ENCODE measurements at regions not wholly inside any gene's neighbourhood (a gene's known extent, or its start where the extent isn't known, plus 50 kb on each side); places are given as distances from the start of the nearest gene placed in this dataset.

GRCh38 chr10:24034571-24034970, 174.4 kb upstream of the KIAA1217 start:
- TF ChIP-seq CTCF (IDR thresholded peaks at IDR 0.05; ENCODE audit: insufficient read depth, low read length, missing control alignments): no peak
- CTCF ChIA-PET: interaction anchor here (0.9 kb wide), 1 partner anchor 484 kb away, joined by 3 read pairs; no protein-coding TSS in a partner anchor
- POLR2A ChIA-PET: no interaction called here
- no peak overlapping the region for H3K4me3 ChIP-seq (ENCODE audit: low read depth, low read length)
- DNase-seq (ENCODE audit: low read depth, low spot score): no peak

GRCh38 chr10:24035761-24036160, 173.2 kb upstream of the KIAA1217 start:
- no peak overlapping the region for H3K4me3 ChIP-seq (ENCODE audit: low read depth, low read length)
- CTCF ChIA-PET: interaction anchor here (0.9 kb wide), 1 partner anchor 41 kb away, joined by 3 read pairs; no protein-coding TSS in a partner anchor
- POLR2A ChIA-PET: no interaction called here
- no peak for TF ChIP-seq CTCF (IDR thresholded peaks at IDR 0.05; ENCODE audit: insufficient read depth, low read length, missing control alignments)
- no peak for DNase-seq (ENCODE audit: low read depth, low spot score)

GRCh38 chr10:24039315-24039714, 169.6 kb upstream of the KIAA1217 start:
- DNase-seq (ENCODE audit: low read depth, low spot score): no peak
- no peak for TF ChIP-seq CTCF (IDR thresholded peaks at IDR 0.05; ENCODE audit: insufficient read depth, low read length, missing control alignments)
- no peak overlapping the region for H3K4me3 ChIP-seq (ENCODE audit: low read depth, low read length)
- ChIA-PET CTCF (no interaction called here), POLR2A (no interaction called here)

- no peak overlapping the region for H3K4me3 ChIP-seq (ENCODE audit: low read depth, low read length)
- POLR2A ChIA-PET: no interaction called here
- TF ChIP-seq CTCF (IDR thresholded peaks at IDR 0.05; ENCODE audit: insufficient read depth, low read length, missing control alignments): no peak
- CTCF ChIA-PET: no interaction called here
- DNase-seq (ENCODE audit: low read depth, low spot score): no peak
Observed at GRCh38 chr10:24039897-24040296, 169.0 kb upstream of the KIAA1217 start.

GRCh38 chr10:24041034-24041433, 167.9 kb upstream of the KIAA1217 start:
- TF ChIP-seq CTCF (IDR thresholded peaks at IDR 0.05; ENCODE audit: insufficient read depth, low read length, missing control alignments): no peak
- no peak for DNase-seq (ENCODE audit: low read depth, low spot score)
- POLR2A ChIA-PET: no interaction called here
- CTCF ChIA-PET: no interaction called here
- no peak overlapping the region for H3K4me3 ChIP-seq (ENCODE audit: low read depth, low read length)

- ChIA-PET POLR2A (no interaction called here), CTCF (no interaction called here)
- no peak for DNase-seq (ENCODE audit: low read depth, low spot score)
- no peak overlapping the region for H3K4me3 ChIP-seq (ENCODE audit: low read depth, low read length)
- no peak for TF ChIP-seq CTCF (IDR thresholded peaks at IDR 0.05; ENCODE audit: insufficient read depth, low read length, missing control alignments)
Observed at GRCh38 chr10:24041834-24042233, 167.1 kb upstream of the KIAA1217 start.

All from AG04449 (cell line).